ENCODE measurements at regions not wholly inside any gene's neighbourhood (a gene's known extent, or its start where the extent isn't known, plus 50 kb on each side); places are given as distances from the start of the nearest gene placed in this dataset.

GRCh38 chr4:123556526-123556925, 159.9 kb downstream of the SPRY1 start:
- Histone ChIP-seq H3K9me3 (no peaks in the 10 kb centered on the region), H3K79me2 (ENCODE audit: insufficient read depth) (no peaks in the 10 kb centered on the region), H3K4me2 (no peak overlapping the region), H3K9ac (no peak overlapping the region), H4K20me1 (ENCODE audit: insufficient read depth) (no peaks in the 10 kb centered on the region), H3F3A (replicated peaks; ENCODE audit: insufficient read depth) (peaks cover 5% of the 10 kb centered on the region), H3K36me3 (replicated peaks in 1 of 2; ENCODE audit: control insufficient read depth in 1 of 2, insufficient read depth in 2 of 2, low read length in 1 of 2) (no peaks in the 10 kb centered on the region), H2AFZ (ENCODE audit: low read depth) (no peak overlapping the region), H3K4me3 (ENCODE audit: low read depth in 2 of 2, low read length in 1 of 2) (no peak overlapping the region), H3K27ac (ENCODE audit: low read depth in 2 of 2, low read length in 1 of 2) (peak overlapping the region in 1 of 2 experiments; percentile 72; a peak in 1 of 4 replicates), H3K9me2 (no peaks in the 10 kb centered on the region), H3K4me1 (ENCODE audit: control insufficient read depth in 1 of 2, insufficient read depth in 2 of 2, low read depth in 1 of 2, low read length in 1 of 2) (peaks cover 10 to 31% of the 10 kb centered on the region in 2 experiments), H3K27me3 (ENCODE audit: insufficient read depth) (no peaks in the 10 kb centered on the region)
- TF ChIP-seq FOXM1 (IDR thresholded peaks at IDR 0.05; ENCODE audit: low read depth) (no peak), POLR2AphosphoS5 (IDR thresholded peaks at IDR 0.05; ENCODE audit: low read depth, low read length) (no peak), GABPA (IDR thresholded peaks at IDR 0.05; ENCODE audit: low read depth) (no peak), RFX5 (IDR thresholded peaks at IDR 0.05; ENCODE audit: low read length) (no peak), USF1 (IDR thresholded peaks at IDR 0.05; ENCODE audit: borderline replicate concordance, low read depth) (no peak), TCF12 (IDR thresholded peaks at IDR 0.05) (no peak), MXI1 (IDR thresholded peaks at IDR 0.05; ENCODE audit: low read depth, low read length) (no peak), EZH2phosphoT487 (IDR thresholded peaks at IDR 0.05; ENCODE audit: borderline replicate concordance, low read depth) (no peak), SMC3 (IDR thresholded peaks at IDR 0.05; ENCODE audit: low read depth, low read length) (no peak), IRF3 (IDR thresholded peaks at IDR 0.05; ENCODE audit: low read depth, low read length) (no peak), USF2 (IDR thresholded peaks at IDR 0.05; ENCODE audit: borderline replicate concordance, low read depth, low read length) (no peak), RCOR1 (IDR thresholded peaks at IDR 0.05; ENCODE audit: low read length) (no peak), FOXJ3 (CRISPR knock-in tag; IDR thresholded peaks at IDR 0.05) (no peak), REST (IDR thresholded peaks at IDR 0.05; ENCODE audit: low read depth, low read length) (no peak), FOSL2 (IDR thresholded peaks at IDR 0.05; ENCODE audit: borderline replicate concordance, low read depth) (no peak)
- no peak for DNase-seq
- POLR2A ChIA-PET, result no interaction called here
- CTCF ChIA-PET, result no interaction called here
- 96% methylated on average over 4 of the region's 4 CpGs for WGBS (ENCODE audit: low lambda C conversion rate)

Measured in SK-N-SH (cell line).